Transverse colon (tissue), 4 donors: ENCODE measurements at regions not wholly inside any gene's neighbourhood (a gene's known extent, or its start where the extent isn't known, plus 50 kb on each side); places are given as distances from the start of the nearest gene placed in this dataset.

Experiments used
- CTCF ChIP-seq, 5 experiments: fragments of 200-600 bp in 3 of 5; fragments of 450-650 bp in 2 of 5; sonication (generic) in 3 of 5; IDR thresholded peaks; 1 replicate in 2 of 5; 2 replicates in 3 of 5; pipeline ENCODE4 v1.5.1; 2016 to 2017; ENCODE audit warnings: antibody characterized with exemption in 5 of 5, inconsistent platforms in 3 of 5, mild to moderate bottlenecking in 2 of 5, moderate library complexity in 1 of 5
- EP300 ChIP-seq: sonication (generic); formaldehyde crosslinking; IDR thresholded peaks from one replicate; pipeline ENCODE4 v1.6.1; 2017; ENCODE audit warnings: antibody characterized with exemption, low read depth
- POLR2A ChIP-seq: fragments of 450-650 bp; IDR thresholded peaks from one replicate; pipeline ENCODE4 v1.6.1; 2016; ENCODE audit warnings: antibody characterized with exemption, mild to moderate bottlenecking, moderate library complexity
- POLR2AphosphoS5 ChIP-seq, 3 donors: sonication (generic); formaldehyde crosslinking; IDR thresholded peaks; one replicate each; pipeline ENCODE4 v1.6.1; 2016; ENCODE audit warnings: antibody characterized with exemption in 3 of 3

- TF ChIP-seq CTCF (IDR thresholded peaks at IDR 0.05) (no peak), POLR2A (no peak), EP300 (no peak), POLR2AphosphoS5 (IDR thresholded peaks at IDR 0.05) (no peak)
Measured at GRCh38 chr2:35251156-35251555, 1104.4 kb upstream of the CRIM1 start.
